B cell (primary cell): ENCODE measurements at regions not wholly inside any gene's neighbourhood (a gene's known extent, or its start where the extent isn't known, plus 50 kb on each side); places are given as distances from the start of the nearest gene placed in this dataset.

ENCODE experiments used
- CTCF ChIP-seq: fragments of 200-600 bp; IDR thresholded peaks from one replicate; pipeline ENCODE4 v1.8.0; 2022; ENCODE audit warnings: antibody characterized with exemption, mild to moderate bottlenecking
- EZH2 ChIP-seq: IDR thresholded peaks from 2 replicates; pipeline ENCODE4 v1.6.1; 2012; ENCODE audit warnings: borderline replicate concordance, low read depth, mild to moderate bottlenecking, moderate library complexity, low read length; ENCODE audit not compliant: insufficient read depth, poor library complexity, severe bottlenecking

GRCh38 chr11:112882494-112883381 lies 78.5 kb upstream of the NCAM1 start:
- no peak for TF ChIP-seq CTCF
- TF ChIP-seq EZH2: no peak
